ENCODE measurements at regions not wholly inside any gene's neighbourhood (a gene's known extent, or its start where the extent isn't known, plus 50 kb on each side); places are given as distances from the start of the nearest gene placed in this dataset.

- intact Hi-C loops (cut with micrococcal nuclease): no loop called here
- ATAC-seq (no peak), DNase-seq (no peak)
These were observed 73.2 kb upstream of the AMOT start for GRCh38 chrX:112913807-112914206.

GRCh38 chrX:112910418-112910817, 69.8 kb upstream of the AMOT start:
- ATAC-seq: no peak
- intact Hi-C loops (cut with micrococcal nuclease): no loop called here
- DNase-seq: no peak

DNA sequence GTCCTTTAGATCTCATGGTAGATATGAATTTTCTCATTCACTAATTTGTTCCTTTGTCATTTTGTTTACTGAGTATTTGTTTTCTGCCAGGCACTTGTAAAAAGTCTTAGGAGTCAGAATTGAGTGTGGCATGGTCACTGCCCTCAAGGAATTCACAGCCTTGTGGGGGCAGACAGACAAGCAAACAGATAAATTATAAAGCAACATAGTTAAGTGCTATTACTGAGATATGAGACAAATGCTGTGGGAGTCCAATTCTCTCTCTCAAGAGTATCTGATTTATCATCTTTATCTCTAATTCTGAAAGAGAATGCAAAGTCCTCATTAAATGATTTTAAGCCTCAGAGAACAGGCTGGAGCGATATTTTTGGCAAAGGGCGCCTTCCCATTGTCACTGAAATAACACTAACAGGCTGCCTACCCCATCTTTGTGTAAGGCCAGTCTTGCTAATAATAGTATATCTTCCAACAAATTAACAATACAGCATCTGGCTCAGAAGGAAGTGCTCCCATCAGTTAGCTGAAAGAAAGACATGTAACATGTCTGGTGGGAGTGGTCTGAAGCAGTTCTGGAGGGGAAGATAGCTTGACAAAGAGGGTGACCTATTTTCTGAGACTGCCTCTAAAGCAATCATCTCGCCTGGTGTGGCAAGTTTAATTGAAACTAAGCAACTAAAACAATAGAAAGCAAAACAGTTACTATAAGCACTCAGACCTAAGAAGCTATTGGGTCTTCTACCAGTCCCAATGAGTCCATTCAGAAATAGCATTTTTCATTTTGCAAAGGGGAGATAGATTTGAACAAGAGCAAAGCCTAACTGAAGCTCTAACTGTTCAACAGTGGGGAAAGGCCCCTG, 61.5 kb upstream of the AMOT start:
- DNase-seq: no peak
- intact Hi-C loops (cut with micrococcal nuclease): no loop called here
- no peak for ATAC-seq

DNA sequence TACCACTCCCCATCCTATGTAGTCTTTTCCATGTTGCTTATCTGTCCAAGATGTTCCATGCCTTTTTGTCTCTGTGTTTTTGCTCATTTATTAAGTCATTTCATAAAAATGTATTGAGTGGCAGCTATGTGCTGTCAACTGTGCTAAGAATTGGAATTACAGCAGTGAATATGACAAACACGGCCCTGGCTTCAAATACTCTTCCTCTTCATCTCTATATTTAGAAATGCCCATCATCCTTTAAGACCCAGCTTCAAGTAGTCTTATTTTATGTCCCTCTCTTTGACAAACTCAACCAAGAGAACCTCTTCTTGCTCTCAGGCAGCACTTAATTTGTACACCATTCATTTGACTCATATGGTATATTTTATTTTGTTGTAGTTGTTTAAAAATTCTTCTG, 55.4 kb upstream of the AMOT start:
- ATAC-seq (no peak), DNase-seq (no peak)
- intact Hi-C loops (cut with micrococcal nuclease): no loop called here

Measured in left ventricle myocardium superior (tissue), 1 donor.